ENCODE measurements at regions not wholly inside any gene's neighbourhood (a gene's known extent, or its start where the extent isn't known, plus 50 kb on each side); places are given as distances from the start of the nearest gene placed in this dataset.

DNA sequence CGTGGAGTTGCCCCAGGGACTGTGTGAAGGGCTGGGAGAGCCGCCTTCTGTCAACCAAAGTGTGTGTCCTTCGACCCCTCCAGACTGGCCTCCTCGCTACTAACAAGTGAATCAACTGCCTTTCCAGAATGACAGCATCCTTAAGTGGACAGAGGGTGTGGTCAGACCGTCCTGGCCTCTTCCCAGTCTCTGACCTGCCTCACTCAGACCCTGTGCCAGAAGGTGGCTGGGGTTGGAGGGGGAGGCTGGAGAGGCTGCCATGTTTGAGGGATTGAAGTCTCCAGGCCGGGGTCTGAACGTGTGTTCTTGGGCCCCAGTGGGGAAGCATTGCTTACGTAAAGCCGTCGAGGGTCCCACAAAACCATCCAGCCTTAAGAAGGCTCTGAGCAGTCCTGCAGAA is 389.3 kb upstream of the IRX4 start:
- Histone ChIP-seq H3K27me3 (ENCODE audit: insufficient read depth, low read depth, low read length) (no peaks in the 10 kb centered on the region), H3K27ac (ENCODE audit: low read length) (no peak overlapping the region)

DNA sequence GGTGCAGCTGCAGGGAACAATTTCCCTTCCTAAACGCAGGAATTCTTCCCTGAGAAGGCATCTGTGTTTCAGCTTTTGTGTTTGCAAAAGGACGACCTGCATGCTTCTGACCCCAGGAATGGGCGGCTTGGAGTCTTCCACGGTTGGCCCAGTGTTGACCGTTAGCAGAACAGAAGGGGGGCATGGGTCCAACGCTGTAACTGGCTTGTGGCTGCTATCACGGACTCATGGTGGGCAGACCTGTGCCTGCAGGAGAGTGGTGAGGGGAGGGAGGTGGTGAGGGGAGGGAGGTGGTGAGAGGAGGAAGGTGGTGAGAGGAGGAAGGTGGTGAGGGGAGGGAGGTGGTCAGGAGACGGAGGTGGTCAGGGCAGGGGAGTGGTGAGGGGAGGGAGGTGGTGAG is 388.6 kb upstream of the IRX4 start:
- no peak overlapping the region for H2AFZ ChIP-seq (ENCODE audit: low read depth, low read length)
- no peaks in the 10 kb centered on the region for H3K9me2 ChIP-seq (ENCODE audit: insufficient read depth, low read length)
- H3K36me3 ChIP-seq (ENCODE audit: insufficient read depth, low read length): no peaks in the 10 kb centered on the region
- no peaks in the 10 kb centered on the region for H3K79me2 ChIP-seq (replicated peaks; ENCODE audit: insufficient read depth, low read length)
- H3K27ac ChIP-seq (ENCODE audit: low read length): no peak overlapping the region
- no peaks in the 10 kb centered on the region for H4K20me1 ChIP-seq (ENCODE audit: insufficient read depth)
- no peak overlapping the region for H3K4me3 ChIP-seq (ENCODE audit: low read length)
- H3K9ac ChIP-seq (ENCODE audit: low read length): no peak overlapping the region
- no peaks in the 10 kb centered on the region for H3F3A ChIP-seq (ENCODE audit: insufficient read depth, low read length, poor library complexity, severe bottlenecking)
- no peak overlapping the region for H3K4me2 ChIP-seq (ENCODE audit: low read length)
- no peaks in the 10 kb centered on the region for H3K27me3 ChIP-seq (ENCODE audit: insufficient read depth, low read depth, low read length)
- TF ChIP-seq EP300 (conservative IDR thresholded peaks at IDR 0.05; ENCODE audit: poor library complexity, severe bottlenecking) (no peak), SMC3 (conservative IDR thresholded peaks at IDR 0.05; ENCODE audit: poor library complexity) (no peak), TAF1 (IDR thresholded peaks at IDR 0.05; ENCODE audit: low read depth) (no peak), EZH2 (IDR thresholded peaks at IDR 0.05; ENCODE audit: borderline replicate concordance, insufficient read depth, low read length, poor library complexity, severe bottlenecking) (no peak), RAD21 (conservative IDR thresholded peaks at IDR 0.05) (no peak), POLR2AphosphoS5 (IDR thresholded peaks at IDR 0.05) (no peak), MXI1 (conservative IDR thresholded peaks at IDR 0.05; ENCODE audit: poor library complexity, severe bottlenecking) (no peak)
- TF ChIP-seq, protein P1, sequence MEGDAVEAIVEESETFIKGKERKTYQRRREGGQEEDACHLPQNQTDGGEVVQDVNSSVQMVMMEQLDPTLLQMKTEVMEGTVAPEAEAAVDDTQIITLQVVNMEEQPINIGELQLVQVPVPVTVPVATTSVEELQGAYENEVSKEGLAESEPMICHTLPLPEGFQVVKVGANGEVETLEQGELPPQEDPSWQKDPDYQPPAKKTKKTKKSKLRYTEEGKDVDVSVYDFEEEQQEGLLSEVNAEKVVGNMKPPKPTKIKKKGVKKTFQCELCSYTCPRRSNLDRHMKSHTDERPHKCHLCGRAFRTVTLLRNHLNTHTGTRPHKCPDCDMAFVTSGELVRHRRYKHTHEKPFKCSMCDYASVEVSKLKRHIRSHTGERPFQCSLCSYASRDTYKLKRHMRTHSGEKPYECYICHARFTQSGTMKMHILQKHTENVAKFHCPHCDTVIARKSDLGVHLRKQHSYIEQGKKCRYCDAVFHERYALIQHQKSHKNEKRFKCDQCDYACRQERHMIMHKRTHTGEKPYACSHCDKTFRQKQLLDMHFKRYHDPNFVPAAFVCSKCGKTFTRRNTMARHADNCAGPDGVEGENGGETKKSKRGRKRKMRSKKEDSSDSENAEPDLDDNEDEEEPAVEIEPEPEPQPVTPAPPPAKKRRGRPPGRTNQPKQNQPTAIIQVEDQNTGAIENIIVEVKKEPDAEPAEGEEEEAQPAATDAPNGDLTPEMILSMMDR (IDR thresholded peaks at IDR 0.05; ENCODE audit: poor library complexity, severe bottlenecking): no peak
- TF ChIP-seq, protein P2, sequence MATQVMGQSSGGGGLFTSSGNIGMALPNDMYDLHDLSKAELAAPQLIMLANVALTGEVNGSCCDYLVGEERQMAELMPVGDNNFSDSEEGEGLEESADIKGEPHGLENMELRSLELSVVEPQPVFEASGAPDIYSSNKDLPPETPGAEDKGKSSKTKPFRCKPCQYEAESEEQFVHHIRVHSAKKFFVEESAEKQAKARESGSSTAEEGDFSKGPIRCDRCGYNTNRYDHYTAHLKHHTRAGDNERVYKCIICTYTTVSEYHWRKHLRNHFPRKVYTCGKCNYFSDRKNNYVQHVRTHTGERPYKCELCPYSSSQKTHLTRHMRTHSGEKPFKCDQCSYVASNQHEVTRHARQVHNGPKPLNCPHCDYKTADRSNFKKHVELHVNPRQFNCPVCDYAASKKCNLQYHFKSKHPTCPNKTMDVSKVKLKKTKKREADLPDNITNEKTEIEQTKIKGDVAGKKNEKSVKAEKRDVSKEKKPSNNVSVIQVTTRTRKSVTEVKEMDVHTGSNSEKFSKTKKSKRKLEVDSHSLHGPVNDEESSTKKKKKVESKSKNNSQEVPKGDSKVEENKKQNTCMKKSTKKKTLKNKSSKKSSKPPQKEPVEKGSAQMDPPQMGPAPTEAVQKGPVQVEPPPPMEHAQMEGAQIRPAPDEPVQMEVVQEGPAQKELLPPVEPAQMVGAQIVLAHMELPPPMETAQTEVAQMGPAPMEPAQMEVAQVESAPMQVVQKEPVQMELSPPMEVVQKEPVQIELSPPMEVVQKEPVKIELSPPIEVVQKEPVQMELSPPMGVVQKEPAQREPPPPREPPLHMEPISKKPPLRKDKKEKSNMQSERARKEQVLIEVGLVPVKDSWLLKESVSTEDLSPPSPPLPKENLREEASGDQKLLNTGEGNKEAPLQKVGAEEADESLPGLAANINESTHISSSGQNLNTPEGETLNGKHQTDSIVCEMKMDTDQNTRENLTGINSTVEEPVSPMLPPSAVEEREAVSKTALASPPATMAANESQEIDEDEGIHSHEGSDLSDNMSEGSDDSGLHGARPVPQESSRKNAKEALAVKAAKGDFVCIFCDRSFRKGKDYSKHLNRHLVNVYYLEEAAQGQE (IDR thresholded peaks at IDR 0.05; ENCODE audit: borderline replicate concordance): no peak
- H3K9me3 ChIP-seq (ENCODE audit: low read length): no peaks in the 10 kb centered on the region

More for the DNA sequence above, 389.3 kb upstream of the IRX4 start:
- H3K9me3 ChIP-seq (ENCODE audit: low read length): no peaks in the 10 kb centered on the region
- no peaks in the 10 kb centered on the region for H3K9me2 ChIP-seq (ENCODE audit: insufficient read depth, low read length)
- H3K79me2 ChIP-seq (replicated peaks; ENCODE audit: insufficient read depth, low read length): no peaks in the 10 kb centered on the region
- H3K4me2 ChIP-seq (ENCODE audit: low read length): no peak overlapping the region
- no peak overlapping the region for H3K4me3 ChIP-seq (ENCODE audit: low read length)
- H3F3A ChIP-seq (ENCODE audit: insufficient read depth, low read length, poor library complexity, severe bottlenecking): no peaks in the 10 kb centered on the region
- H2AFZ ChIP-seq (ENCODE audit: low read depth, low read length): no peak overlapping the region
- H3K9ac ChIP-seq (ENCODE audit: low read length): no peak overlapping the region
- H3K36me3 ChIP-seq (ENCODE audit: insufficient read depth, low read length): no peaks in the 10 kb centered on the region
- TF ChIP-seq TAF1 (IDR thresholded peaks at IDR 0.05; ENCODE audit: low read depth) (no peak), SMC3 (conservative IDR thresholded peaks at IDR 0.05; ENCODE audit: poor library complexity) (no peak), EZH2 (IDR thresholded peaks at IDR 0.05; ENCODE audit: borderline replicate concordance, insufficient read depth, low read length, poor library complexity, severe bottlenecking) (no peak), RAD21 (conservative IDR thresholded peaks at IDR 0.05) (no peak), MXI1 (conservative IDR thresholded peaks at IDR 0.05; ENCODE audit: poor library complexity, severe bottlenecking) (no peak), EP300 (conservative IDR thresholded peaks at IDR 0.05; ENCODE audit: poor library complexity, severe bottlenecking) (no peak), POLR2AphosphoS5 (IDR thresholded peaks at IDR 0.05) (no peak)
- TF ChIP-seq, protein P2 (IDR thresholded peaks at IDR 0.05; ENCODE audit: borderline replicate concordance): no peak
- TF ChIP-seq, protein P1 (IDR thresholded peaks at IDR 0.05; ENCODE audit: poor library complexity, severe bottlenecking): no peak
- H4K20me1 ChIP-seq (ENCODE audit: insufficient read depth): no peaks in the 10 kb centered on the region

Measured in neural cell (in vitro differentiated cells).